A673 (cell line): ENCODE measurements at regions not wholly inside any gene's neighbourhood (a gene's known extent, or its start where the extent isn't known, plus 50 kb on each side); places are given as distances from the start of the nearest gene placed in this dataset.

ENCODE experiments used
- CTCF ChIP-seq: fragments of 300-800, 200-600 bp; sonication (generic); conservative IDR thresholded peaks from 2 replicates; pipeline ENCODE4 v1.5.1; 2017; ENCODE audit warnings: low read depth, mild to moderate bottlenecking, antibody characterized with exemption, low read length, moderate library complexity, mixed read lengths
- EZH2 ChIP-seq: fragments of 200-600 bp; sonication (generic); IDR thresholded peaks from 2 replicates; pipeline ENCODE4 v1.6.1; 2017; ENCODE audit warnings: borderline replicate concordance, low read depth, mild to moderate bottlenecking, mixed read lengths, antibody characterized with exemption, low read length; ENCODE audit not compliant: poor library complexity, severe bottlenecking

- TF ChIP-seq CTCF (no peak), EZH2 (no peak)
These were observed 173.9 kb upstream of the PPP1R26 start for GRCh38 chr9:135305546-135306180.
